GM04503 (cell line): ENCODE measurements at regions not wholly inside any gene's neighbourhood (a gene's known extent, or its start where the extent isn't known, plus 50 kb on each side); places are given as distances from the start of the nearest gene placed in this dataset.
"Not testable (repeated sequence)": the region's sequence is repeated elsewhere in the genome, so short reads cannot be mapped to it uniquely, and the experiment has no call there.

Source experiments
- DNase-seq: peaks from one replicate; pipeline ENCODE4 v3.0.0-alpha.2; 2012; ENCODE audit warnings: low read depth

- DNase-seq, result no peak
Measured at GRCh38 chr10:62589689-62590088, 214.8 kb upstream of the ADO start.

DNA sequence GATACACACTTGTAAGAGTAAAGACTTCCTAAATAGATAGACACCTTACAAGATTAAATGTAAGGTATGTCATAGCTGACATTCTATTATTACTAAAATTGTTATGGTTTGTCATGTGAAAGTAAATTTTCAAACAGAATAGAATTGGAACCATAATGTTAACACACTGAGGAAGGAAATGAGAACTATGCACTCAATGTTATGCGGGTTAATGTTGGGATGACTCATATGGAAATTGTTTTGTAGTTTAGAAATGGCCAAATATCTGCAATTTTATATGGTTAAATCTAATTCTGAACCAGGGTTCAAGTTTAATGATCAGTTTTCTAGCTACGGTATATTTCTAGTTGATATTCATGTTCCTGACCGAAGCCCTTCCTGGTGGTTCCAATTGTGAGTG lies 214.2 kb upstream of the ADO start:
- no peak for DNase-seq

DNA sequence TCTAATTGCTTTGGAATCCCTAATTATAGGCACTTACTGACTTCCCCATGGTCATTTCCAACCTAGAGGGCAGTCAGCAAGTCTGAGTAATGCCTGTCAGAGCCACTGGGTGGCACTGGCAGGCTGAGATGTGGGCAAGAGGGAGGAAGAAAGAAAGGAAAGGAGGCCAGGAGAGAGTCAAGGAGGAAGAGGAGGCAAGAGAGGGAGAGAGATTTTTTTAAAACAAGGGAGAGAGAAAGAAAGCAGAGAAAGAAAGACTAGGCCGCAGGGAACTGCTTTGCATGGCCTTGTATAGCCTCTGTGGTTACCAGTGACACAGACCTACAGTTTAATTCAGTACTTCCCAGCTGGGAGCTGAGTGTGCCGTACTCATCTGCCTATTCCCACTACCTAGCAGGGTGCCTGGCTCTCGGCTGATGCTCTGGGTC lies 210.4 kb upstream of the ADO start:
- no peak for DNase-seq

DNA sequence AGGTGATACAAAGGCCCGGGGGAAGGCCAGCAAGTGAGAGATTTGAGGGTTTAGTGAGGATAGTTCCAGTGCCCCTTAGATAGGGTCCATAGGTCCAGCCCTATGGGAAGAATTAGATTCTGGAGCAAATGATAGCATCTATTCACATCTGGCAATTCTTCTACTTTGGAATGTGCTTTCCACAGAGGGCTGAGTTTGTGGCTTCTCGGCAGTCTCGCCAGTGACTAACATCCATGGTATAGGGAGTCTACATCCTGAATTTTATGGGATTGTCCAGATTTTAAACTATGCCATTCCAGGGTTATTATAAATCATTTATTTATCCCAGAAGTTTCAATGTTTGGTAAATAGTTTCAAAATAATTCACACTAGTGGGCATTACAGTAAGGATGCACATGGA lies 207.3 kb upstream of the ADO start:
- no peak for DNase-seq

- no peak for DNase-seq
Measured at GRCh38 chr10:62599161-62599560, 205.4 kb upstream of the ADO start.

DNA sequence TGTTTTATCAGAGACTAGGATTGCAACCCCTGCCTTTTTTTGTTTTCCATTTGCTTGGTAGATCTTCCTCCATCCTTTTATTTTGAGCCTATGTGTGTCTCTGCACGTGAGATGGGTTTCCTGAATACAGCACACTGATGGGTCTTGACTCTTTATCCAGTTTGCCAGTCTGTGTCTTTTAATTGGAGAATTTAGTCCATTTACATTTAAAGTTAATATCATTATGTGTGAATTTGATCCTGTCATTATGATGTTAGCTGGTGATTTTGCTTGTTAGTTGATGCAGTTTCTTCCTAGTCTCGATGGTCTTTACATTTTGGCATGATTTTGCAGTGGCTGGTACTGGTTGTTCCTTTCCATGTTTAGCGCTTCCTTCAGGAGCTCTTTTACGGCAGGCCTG lies 198.0 kb upstream of the ADO start:
- DNase-seq, result not testable (repeated sequence)

DNA sequence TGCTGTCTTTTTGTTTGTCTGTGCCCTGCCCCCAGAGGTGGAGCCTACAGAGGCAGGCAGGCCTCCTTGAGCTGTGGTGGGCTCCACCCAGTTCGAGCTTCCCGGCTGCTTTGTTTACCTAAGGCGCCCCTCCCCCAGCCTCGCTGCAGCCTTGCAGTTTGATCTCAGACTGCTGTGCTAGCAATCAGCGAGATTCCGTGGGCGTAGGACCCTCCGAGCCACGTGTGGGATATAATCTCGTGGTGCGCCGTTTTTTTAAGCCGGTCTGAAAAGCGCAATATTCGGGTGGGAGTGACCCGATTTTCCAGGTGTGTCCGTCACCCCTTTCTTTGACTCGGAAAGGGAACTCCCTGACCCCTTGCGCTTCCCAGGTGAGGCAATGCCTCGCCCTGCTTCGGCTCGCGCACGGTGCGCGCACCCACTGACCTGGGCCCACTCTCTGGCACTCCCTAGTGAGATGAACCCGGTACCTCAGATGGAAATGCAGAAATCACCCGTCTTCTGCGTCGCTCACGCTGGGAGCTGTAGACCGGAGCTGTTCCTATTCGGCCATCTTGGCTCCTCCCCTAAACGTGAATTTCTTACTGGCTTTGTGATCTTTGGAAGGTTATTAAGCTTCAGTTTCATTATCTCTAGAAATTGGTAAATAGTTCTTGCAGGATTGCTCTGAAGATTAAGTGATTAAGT lies 196.2 kb upstream of the ADO start:
- DNase-seq, result not testable (repeated sequence)

GRCh38 chr10:62610649-62611229 lies 193.8 kb upstream of the ADO start:
- DNase-seq, result no peak

- no peak for DNase-seq
Measured at GRCh38 chr10:62613424-62613823, 191.1 kb upstream of the ADO start.

DNA sequence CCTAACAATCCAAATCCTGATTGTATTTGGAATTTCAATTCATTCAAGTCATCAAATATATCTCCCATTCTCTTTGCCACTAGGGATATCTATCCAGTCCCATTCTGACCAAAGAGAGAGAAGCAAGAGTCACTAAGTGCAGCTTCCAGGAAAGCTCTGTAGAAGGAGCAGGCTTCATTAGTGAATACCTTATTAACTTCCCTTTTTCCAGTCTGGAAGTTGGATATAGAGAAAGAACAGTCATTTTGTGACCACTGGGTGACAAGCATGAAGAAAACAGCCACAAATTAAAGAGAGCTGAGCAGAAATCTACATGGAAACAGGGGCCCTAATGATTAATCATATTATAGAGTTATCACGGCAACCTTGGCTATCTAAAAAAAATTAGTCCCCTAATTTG lies 190.7 kb upstream of the ADO start:
- DNase-seq, result no peak

DNA sequence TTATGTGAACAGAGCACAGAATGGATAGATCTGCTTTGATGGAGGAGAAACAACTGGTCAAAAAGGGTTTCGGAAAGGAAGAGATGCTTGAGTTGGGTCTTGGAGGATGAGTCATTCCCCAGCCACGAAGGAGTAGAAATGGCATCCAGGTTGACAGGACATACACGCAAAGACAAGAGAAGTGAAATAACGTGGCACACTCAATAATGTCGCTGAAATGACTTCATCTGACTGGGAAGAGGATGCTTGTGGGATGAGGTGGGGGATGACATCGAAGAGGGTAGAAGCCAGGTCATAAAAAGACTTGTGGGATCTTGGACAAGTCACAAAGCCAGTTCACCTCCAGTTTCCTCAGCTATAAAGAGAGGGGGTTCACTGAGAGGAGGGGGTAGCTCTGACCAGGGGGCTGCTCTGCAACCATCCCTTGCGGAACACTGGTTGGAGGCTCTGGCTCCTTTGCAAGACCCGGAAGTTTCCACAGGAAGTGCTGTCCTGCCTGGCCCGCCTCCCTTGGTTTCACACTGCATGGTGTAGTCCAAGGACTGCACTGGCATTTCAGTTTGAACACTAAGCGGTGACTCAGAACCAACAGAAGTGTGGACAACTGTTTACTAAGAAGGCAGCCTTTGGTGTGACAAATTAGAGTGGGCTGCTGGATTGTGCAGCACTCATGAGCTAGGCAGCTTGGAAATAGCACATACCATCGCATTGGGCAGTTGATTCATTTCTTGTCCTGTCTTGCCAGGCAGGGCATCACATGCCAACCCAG lies 189.9 kb upstream of the ADO start:
- DNase-seq, result no peak

- no peak for DNase-seq
Measured at GRCh38 chr10:62616885-62617590, 187.5 kb upstream of the ADO start.

- no peak for DNase-seq
Measured at GRCh38 chr10:62617652-62618051, 186.9 kb upstream of the ADO start.

GRCh38 chr10:62618054-62618453 lies 186.5 kb upstream of the ADO start:
- DNase-seq, result no peak

DNA sequence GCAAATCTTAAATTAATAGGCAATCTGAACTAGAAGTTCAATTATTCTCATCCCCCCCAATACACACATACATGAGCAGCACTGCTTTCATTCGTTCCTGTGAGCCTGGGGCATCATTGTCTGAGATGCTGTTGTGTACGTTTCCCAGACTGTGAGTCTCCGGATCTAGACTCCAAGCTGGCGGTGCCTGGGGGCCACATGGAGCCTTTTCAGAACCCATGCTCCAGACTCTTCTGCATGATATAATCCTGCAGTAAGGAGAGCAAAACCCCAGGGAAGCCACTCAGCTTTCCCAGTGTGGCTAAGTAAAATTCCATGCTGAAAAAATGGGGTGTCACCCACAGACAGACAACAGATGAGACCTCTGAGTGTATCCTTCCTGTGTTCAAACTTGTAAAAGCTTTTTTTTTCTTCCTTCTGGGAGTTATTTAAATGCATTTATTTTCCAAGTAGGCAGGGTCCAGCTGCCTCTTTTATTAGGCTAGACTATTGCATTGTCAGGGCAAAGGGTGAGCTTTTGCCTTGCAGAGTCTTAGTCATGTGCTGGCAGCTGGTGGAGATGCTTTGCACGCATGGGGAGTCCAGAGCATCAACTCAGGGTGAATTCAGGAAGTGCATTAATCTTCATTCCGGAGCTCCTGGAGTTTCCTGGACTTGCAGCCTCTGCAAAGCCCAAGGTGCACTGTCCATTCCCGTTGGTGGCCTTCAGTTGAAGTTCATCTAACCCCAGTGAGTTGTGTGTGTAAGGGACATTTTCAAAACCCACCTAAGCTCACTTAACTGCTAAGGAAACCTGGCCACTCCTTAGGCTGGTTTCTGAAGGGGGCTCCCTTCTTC lies 185.7 kb upstream of the ADO start:
- peak; percentile 78 for DNase-seq

DNA sequence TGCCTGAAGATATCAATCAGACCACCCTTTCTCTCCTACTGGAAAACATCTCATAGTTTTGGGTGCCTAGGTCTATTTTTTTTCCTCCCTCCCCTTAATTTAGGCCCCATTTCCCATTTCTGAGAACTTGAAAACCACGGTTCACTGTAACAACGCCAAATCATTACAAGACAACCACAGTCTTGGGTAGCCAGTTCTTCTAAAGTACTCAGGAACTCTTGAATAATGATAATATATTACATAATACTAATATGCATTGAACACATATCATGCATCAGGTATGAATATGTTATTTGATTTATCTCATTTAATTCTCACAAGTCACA lies 185.1 kb upstream of the ADO start:
- DNase-seq, result no peak

DNA sequence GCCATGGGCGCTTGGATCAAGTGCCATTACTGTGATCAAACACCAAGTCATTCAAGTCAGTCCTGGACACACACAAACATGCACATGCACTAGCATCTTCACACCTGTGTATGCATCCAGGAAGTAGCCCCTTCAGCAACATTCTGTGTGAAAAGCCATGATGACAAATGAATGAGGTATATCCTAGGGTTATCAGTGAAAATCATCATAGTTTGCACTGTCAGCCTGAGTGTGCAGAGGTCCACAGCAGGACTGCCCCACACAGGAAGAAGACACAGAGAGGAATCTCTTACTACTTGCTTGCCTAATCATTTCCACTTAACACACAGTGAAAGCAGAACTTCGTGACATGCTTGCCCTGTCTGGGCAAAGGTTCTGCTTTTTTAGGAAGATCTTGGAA lies 184.0 kb upstream of the ADO start:
- no peak for DNase-seq

GRCh38 chr10:62623223-62623622 lies 181.3 kb upstream of the ADO start:
- DNase-seq, result no peak

DNA sequence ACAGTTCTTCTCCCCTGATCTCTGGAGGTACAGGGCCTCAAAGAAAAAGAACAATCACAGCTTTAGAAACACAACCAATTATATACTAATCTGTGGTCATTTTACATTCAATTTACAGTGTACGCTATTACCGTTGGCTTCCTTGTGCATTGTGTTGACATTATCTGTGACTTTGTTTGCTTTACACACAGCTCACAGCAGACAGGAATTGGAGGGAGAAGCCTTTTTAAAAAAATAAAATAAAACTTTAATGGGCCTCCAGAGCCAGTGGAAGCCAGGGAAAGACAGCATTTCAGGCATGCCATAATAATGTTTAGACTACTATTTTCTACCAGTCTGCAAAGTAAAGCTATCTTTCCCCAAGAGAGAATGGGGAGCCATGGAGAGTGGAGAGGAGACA lies 179.0 kb upstream of the ADO start:
- DNase-seq, result no peak

DNA sequence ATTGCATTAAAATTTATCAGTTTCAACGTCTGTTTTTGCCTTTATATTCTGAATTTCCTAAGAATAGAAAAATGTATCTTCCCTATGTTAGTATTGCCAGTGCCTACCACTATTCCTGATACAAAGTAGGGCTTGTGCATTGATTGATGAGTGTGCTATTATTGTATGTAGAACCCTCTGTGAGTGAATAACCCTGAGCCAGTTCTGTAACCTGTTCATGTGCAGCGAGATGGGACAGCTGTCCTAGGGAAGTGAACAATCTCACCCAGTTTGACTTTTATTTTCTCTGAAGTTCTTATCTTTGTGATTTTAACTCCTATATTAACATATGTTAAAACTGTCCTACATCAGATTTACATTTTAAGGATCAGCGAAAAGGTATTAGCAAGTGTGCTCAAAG lies 178.4 kb upstream of the ADO start:
- no peak for DNase-seq

- DNase-seq, result no peak
Measured at GRCh38 chr10:62626817-62627216, 177.7 kb upstream of the ADO start.

DNA sequence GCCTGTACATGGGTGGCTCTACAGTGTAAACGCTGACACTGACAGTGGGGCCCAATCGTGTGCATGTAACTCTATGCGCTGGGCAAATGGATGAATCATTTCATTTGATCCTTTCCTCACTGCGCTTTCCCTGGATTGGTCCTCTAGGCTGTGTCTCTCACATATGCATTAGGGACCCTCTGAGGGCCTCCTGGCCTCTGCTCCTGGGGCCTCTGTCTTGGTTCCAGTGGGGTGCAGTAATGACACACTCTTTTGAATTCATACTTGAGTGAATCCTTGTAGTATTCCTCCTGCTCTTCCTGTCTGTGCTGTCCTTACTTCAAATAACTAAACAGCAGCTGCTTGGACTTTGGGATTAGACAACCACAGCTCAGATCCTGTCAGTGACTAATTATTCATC lies 176.5 kb upstream of the ADO start:
- DNase-seq, result no peak
